ENCODE measurements at regions not wholly inside any gene's neighbourhood (a gene's known extent, or its start where the extent isn't known, plus 50 kb on each side); places are given as distances from the start of the nearest gene placed in this dataset.

- H3K4me1 ChIP-seq (ENCODE audit: control insufficient read depth in 1 of 2, insufficient read depth in 2 of 2, low read length in 2 of 2) = peaks cover 2 to 7% of the 10 kb centered on the region in 2 donors
- no peak overlapping the region for H3K27ac ChIP-seq (ENCODE audit: low read depth in 1 of 2, low read length in 2 of 2)
- no peaks in the 10 kb centered on the region for H3K36me3 Mint-ChIP-seq
- peak overlapping the region in 1 of 2 donors; percentile 47 for H3K4me3 Mint-ChIP-seq
- H3K4me2 ChIP-seq (replicated peaks; ENCODE audit: extremely low read depth, low read length, poor library complexity, severe bottlenecking) = no peak overlapping the region
- no peaks in the 10 kb centered on the region for H3K36me3 ChIP-seq (replicated peaks in 1 of 2; ENCODE audit: control insufficient read depth in 1 of 2, insufficient read depth in 2 of 2, low read length in 2 of 2)
- H3K9ac ChIP-seq (ENCODE audit: insufficient read depth, low read length, poor library complexity, severe bottlenecking) = no peak overlapping the region
- H3K9me3 ChIP-seq (replicated peaks in 1 of 2; ENCODE audit: control insufficient read depth in 1 of 2, insufficient read depth in 1 of 2, low read length in 2 of 2) = no peaks in the 10 kb centered on the region
- DNase-seq = peak; percentile 9 to 50 (median 20)
- intact Hi-C loops (cut with micrococcal nuclease) = no loop called here
- no peak overlapping the region for H3K27ac Mint-ChIP-seq
- no peaks in the 10 kb centered on the region for H3K27me3 ChIP-seq (ENCODE audit: control insufficient read depth in 2 of 2, insufficient read depth in 2 of 2, low read length in 2 of 2)
- H3K79me2 ChIP-seq (ENCODE audit: insufficient read depth, low read length) = no peaks in the 10 kb centered on the region
- H3K27me3 Mint-ChIP-seq (ENCODE audit: low read depth in 3 of 3) = peaks cover 0 to 1% (median 1%) of the 10 kb centered on the region in 3 donors
- 3% methylated on average over 5 of the region's 7 CpGs for WGBS (ENCODE audit: insufficient coverage)
- H3K4me1 Mint-ChIP-seq = peaks cover 19% of the 10 kb centered on the region
- no peaks in the 10 kb centered on the region for H4K20me1 ChIP-seq (ENCODE audit: insufficient read depth, low read length)
- H3K4me3 ChIP-seq (replicated peaks in 1 of 3; ENCODE audit: low read depth in 2 of 3, low read length in 3 of 3) = no peak overlapping the region
- TF ChIP-seq CTCF (IDR thresholded peaks at IDR 0.05) = peak; percentile 69
- peak overlapping the region; percentile 51 for H2AFZ ChIP-seq (ENCODE audit: insufficient read depth, low read depth, low read length, poor library complexity, severe bottlenecking)
- H3K9me3 Mint-ChIP-seq = peaks cover 0 to 2% (median 0%) of the 10 kb centered on the region in 7 donors
Measured at GRCh38 chr4:100095729-100096595, 94.3 kb downstream of the DDIT4L start.

- H3K27ac Mint-ChIP-seq = no peak overlapping the region
- H3K4me3 ChIP-seq (replicated peaks in 1 of 3; ENCODE audit: low read depth in 2 of 3, low read length in 3 of 3) = no peak overlapping the region
- intact Hi-C loops (cut with micrococcal nuclease) = no loop called here
- H3K4me1 ChIP-seq (ENCODE audit: control insufficient read depth in 1 of 2, insufficient read depth in 2 of 2, low read length in 2 of 2) = peaks cover 0 to 4% of the 10 kb centered on the region in 2 donors
- no peaks in the 10 kb centered on the region for H3K36me3 ChIP-seq (replicated peaks in 1 of 2; ENCODE audit: control insufficient read depth in 1 of 2, insufficient read depth in 2 of 2, low read length in 2 of 2)
- 27% methylated on average over 7 of the region's 8 CpGs for WGBS (ENCODE audit: insufficient coverage)
- H3K4me1 Mint-ChIP-seq = peaks cover 13% of the 10 kb centered on the region
- no peaks in the 10 kb centered on the region for H3K36me3 Mint-ChIP-seq
- H2AFZ ChIP-seq (ENCODE audit: insufficient read depth, low read depth, low read length, poor library complexity, severe bottlenecking) = peak overlapping the region; percentile 30
- H3K27me3 Mint-ChIP-seq (ENCODE audit: low read depth in 3 of 3) = no peaks in the 10 kb centered on the region
- H4K20me1 ChIP-seq (ENCODE audit: insufficient read depth, low read length) = no peaks in the 10 kb centered on the region
- TF ChIP-seq CTCF (IDR thresholded peaks at IDR 0.05) = peak; percentile 90
- H3K79me2 ChIP-seq (ENCODE audit: insufficient read depth, low read length) = no peaks in the 10 kb centered on the region
- no peak overlapping the region for H3K27ac ChIP-seq (ENCODE audit: low read depth in 1 of 2, low read length in 2 of 2)
- no peak overlapping the region for H3K9ac ChIP-seq (ENCODE audit: insufficient read depth, low read length, poor library complexity, severe bottlenecking)
- peak; percentile 50 to 74 (median 52) for DNase-seq
- no peak overlapping the region for H3K4me2 ChIP-seq (replicated peaks; ENCODE audit: extremely low read depth, low read length, poor library complexity, severe bottlenecking)
- H3K27me3 ChIP-seq (ENCODE audit: control insufficient read depth in 2 of 2, insufficient read depth in 2 of 2, low read length in 2 of 2) = no peaks in the 10 kb centered on the region
- peaks cover 0 to 2% (median 0%) of the 10 kb centered on the region in 7 donors for H3K9me3 Mint-ChIP-seq
- H3K4me3 Mint-ChIP-seq = no peak overlapping the region
- H3K9me3 ChIP-seq (replicated peaks in 1 of 2; ENCODE audit: control insufficient read depth in 1 of 2, insufficient read depth in 1 of 2, low read length in 2 of 2) = no peaks in the 10 kb centered on the region
Measured at GRCh38 chr4:100093091-100093866, 97.0 kb downstream of the DDIT4L start.
